Endodermal cell (in vitro differentiated cells): ENCODE measurements at regions not wholly inside any gene's neighbourhood (a gene's known extent, or its start where the extent isn't known, plus 50 kb on each side); places are given as distances from the start of the nearest gene placed in this dataset.

Experiments used
- DNase-seq: peaks from one replicate; pipeline ENCODE4 v3.0.0-alpha.2; 2017
- H3K27ac ChIP-seq: 2 replicates; pipeline ENCODE4 v1.5.1; 2013; ENCODE audit warnings: mild to moderate bottlenecking, low read depth, low read length, moderate library complexity
- H3K27me3 ChIP-seq: 2 replicates; pipeline ENCODE4 v1.6.1; 2013; ENCODE audit warnings: mild to moderate bottlenecking, low read length, moderate library complexity; ENCODE audit not compliant: insufficient read depth, control insufficient read depth, poor library complexity, severe bottlenecking
- H3K36me3 ChIP-seq: 2 replicates; pipeline ENCODE4 v1.7.0; 2013; ENCODE audit warnings: mild to moderate bottlenecking, low read length, moderate library complexity; ENCODE audit not compliant: control insufficient read depth, insufficient read depth
- H3K4me1 ChIP-seq: one replicate; pipeline ENCODE4 v1.7.0; 2013; ENCODE audit warnings: low read length; ENCODE audit not compliant: control insufficient read depth, insufficient read depth
- H3K4me3 ChIP-seq: 2 replicates; pipeline ENCODE4 v1.5.1; 2013; ENCODE audit warnings: mild to moderate bottlenecking, low read length, moderate library complexity
- H3K9ac ChIP-seq: 2 replicates; pipeline ENCODE4 v1.6.1; 2013; ENCODE audit warnings: mild to moderate bottlenecking, low read length, moderate library complexity; ENCODE audit not compliant: poor library complexity, severe bottlenecking; ENCODE audit errors: extremely low read depth
- H3K9me3 ChIP-seq: 2 replicates; pipeline ENCODE4 v1.6.1; 2013; ENCODE audit warnings: mild to moderate bottlenecking, low read length, moderate library complexity; ENCODE audit not compliant: control insufficient read depth
- H3K27ac Mint-ChIP-seq: 2 replicates; pipeline ENCODE4 v1.8.0; 2020; ENCODE audit warnings: mixed read lengths
- H3K27me3 Mint-ChIP-seq: 2 replicates; pipeline ENCODE4 v1.8.0; 2021; ENCODE audit warnings: mild to moderate bottlenecking, mixed read lengths; ENCODE audit not compliant: insufficient read depth
- H3K36me3 Mint-ChIP-seq: 2 replicates; pipeline ENCODE4 v1.8.0; 2020; ENCODE audit warnings: low read depth, mixed read lengths
- H3K4me1 Mint-ChIP-seq: 2 replicates; pipeline ENCODE4 v1.8.0; 2020; ENCODE audit warnings: mixed read lengths
- H3K4me3 Mint-ChIP-seq: 2 replicates; pipeline ENCODE4 v1.8.0; 2020; ENCODE audit warnings: mild to moderate bottlenecking, moderate library complexity, mixed read lengths
- H3K9me3 Mint-ChIP-seq: 2 replicates; pipeline ENCODE4 v1.8.0; 2020; ENCODE audit warnings: mild to moderate bottlenecking, mixed read lengths
- WGBS, 2 experiments: methylation state at CpG; one replicate each; pipeline versions ENCODE4 v1.1.5 to v1.1.7; 2013; ENCODE audit warnings: missing lambda C conversion rate in 2 of 2, mixed read lengths in 1 of 2; ENCODE audit not compliant: insufficient coverage in 1 of 2, insufficient read length in 1 of 2; 5-methylcytosine and 5-hydroxymethylcytosine counted together
- TF ChIP-seq, protein P1 (sequence below): fragments of 200-600 bp; sonication (generic); conservative IDR thresholded peaks from 2 replicates; pipeline ENCODE4 v1.5.0; 2021; ENCODE audit warnings: antibody characterized with exemption, mild to moderate bottlenecking

DNA sequence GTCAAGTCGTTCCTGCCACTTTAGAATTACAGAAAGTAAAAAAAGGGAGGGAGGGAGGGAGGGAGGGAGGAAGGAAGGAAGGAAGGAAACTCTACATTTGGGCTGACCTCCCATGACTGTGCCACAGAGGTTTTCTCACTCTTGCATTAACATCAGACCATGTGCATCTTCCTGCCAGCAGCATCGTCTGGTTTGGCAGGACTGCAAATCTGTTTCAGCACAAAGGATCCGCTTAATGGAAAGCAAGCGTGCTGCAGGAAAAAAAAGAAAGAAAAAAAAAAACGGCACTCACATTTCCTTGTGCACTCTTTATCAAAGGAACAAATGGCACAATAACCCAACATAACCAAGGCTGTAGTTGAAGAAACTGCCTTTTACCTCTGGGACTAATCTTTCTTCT is 148.8 kb upstream of the HES1 start:
- Mint-ChIP-seq H3K9me3 (peaks cover 7% of the 10 kb centered on the region), H3K4me1 (peaks cover 27% of the 10 kb centered on the region), H3K36me3 (no peaks in the 10 kb centered on the region), H3K4me3 (no peak overlapping the region), H3K27me3 (peaks cover 9% of the 10 kb centered on the region), H3K27ac (no peak overlapping the region)
- no peak overlapping the region for H3K27ac ChIP-seq
- H3K4me1 ChIP-seq: no peaks in the 10 kb centered on the region
- TF ChIP-seq, protein P1, sequence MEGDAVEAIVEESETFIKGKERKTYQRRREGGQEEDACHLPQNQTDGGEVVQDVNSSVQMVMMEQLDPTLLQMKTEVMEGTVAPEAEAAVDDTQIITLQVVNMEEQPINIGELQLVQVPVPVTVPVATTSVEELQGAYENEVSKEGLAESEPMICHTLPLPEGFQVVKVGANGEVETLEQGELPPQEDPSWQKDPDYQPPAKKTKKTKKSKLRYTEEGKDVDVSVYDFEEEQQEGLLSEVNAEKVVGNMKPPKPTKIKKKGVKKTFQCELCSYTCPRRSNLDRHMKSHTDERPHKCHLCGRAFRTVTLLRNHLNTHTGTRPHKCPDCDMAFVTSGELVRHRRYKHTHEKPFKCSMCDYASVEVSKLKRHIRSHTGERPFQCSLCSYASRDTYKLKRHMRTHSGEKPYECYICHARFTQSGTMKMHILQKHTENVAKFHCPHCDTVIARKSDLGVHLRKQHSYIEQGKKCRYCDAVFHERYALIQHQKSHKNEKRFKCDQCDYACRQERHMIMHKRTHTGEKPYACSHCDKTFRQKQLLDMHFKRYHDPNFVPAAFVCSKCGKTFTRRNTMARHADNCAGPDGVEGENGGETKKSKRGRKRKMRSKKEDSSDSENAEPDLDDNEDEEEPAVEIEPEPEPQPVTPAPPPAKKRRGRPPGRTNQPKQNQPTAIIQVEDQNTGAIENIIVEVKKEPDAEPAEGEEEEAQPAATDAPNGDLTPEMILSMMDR: no peak
- H3K9ac ChIP-seq: no peak overlapping the region
- no peaks in the 10 kb centered on the region for H3K27me3 ChIP-seq
- peaks cover 6% of the 10 kb centered on the region for H3K9me3 ChIP-seq
- H3K36me3 ChIP-seq: no peaks in the 10 kb centered on the region
- no peak for DNase-seq
- WGBS, 2 experiments: 79 to 89% methylated on average over 4 of the region's 5 CpGs
- H3K4me3 ChIP-seq: no peak overlapping the region

DNA sequence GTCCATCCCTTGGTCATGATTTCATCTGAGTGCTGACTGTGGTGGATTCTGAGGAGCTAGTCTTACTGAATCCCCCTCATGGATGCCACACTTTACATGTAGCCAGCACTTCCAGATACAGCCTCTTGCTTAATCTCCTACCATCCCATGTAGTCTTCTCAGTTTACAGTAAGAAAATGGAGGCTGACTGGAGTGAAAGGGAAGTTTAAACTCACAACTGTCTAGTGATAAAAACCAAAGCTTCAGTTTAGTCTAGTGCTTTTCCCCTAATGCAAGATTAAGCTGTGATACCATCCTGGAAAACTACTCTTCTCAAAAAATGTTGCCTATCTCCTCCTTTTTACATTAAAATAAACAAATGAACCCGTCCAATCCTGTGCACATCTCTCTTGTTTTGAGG is 146.8 kb upstream of the HES1 start:
- Mint-ChIP-seq H3K9me3 (peaks cover 7% of the 10 kb centered on the region), H3K27me3 (peaks cover 16% of the 10 kb centered on the region), H3K4me1 (peaks cover 23% of the 10 kb centered on the region), H3K36me3 (no peaks in the 10 kb centered on the region), H3K4me3 (no peak overlapping the region), H3K27ac (no peak overlapping the region)
- no peak overlapping the region for H3K9ac ChIP-seq
- H3K36me3 ChIP-seq: no peaks in the 10 kb centered on the region
- H3K4me1 ChIP-seq: no peaks in the 10 kb centered on the region
- H3K27ac ChIP-seq: no peak overlapping the region
- TF ChIP-seq, protein P1: no peak
- no peak overlapping the region for H3K4me3 ChIP-seq
- H3K9me3 ChIP-seq: peaks cover 6% of the 10 kb centered on the region
- H3K27me3 ChIP-seq: peaks cover 5% of the 10 kb centered on the region
- no peak for DNase-seq
- WGBS, 2 experiments: 81% methylated on average over 1 of the region's 1 CpG; no CpG with 5 or more reads in 1 of the 2 experiments

DNA sequence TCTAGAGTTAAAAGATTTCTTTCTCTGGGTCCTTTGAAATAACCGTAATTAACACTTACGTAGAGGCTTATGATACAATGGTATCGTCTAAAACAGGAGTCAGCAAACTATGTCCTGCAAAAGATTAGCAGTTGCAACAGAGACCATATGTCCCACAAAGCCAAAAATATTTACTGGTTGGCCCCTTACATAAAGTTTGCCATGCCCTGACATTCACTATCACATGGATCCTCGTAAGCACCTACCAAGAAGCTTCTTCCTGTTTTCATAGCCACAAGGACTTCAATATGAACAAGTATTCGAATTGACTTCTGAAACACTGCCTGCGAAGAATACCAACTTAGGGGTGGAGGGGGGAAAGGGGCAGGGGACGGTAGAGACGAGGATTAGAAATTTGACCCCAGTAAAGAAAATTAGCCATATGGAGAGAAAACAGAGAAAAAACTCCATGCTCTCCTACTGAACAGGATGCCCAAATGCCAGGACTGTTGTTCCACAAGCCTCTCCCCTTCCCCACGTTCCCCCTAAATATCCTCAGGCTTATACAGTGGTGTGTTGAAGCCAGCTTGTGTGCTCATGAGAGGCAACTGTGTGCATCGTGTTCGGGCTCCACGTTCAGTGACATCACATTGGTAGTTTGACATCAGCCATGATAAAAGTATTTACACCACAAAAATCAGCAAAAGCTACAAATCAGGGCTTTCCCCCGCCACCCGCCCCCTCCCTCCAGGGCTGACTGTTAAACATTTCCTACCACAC is 144.1 kb upstream of the HES1 start:
- Histone ChIP-seq H3K9me3 (peaks cover 6% of the 10 kb centered on the region), H3K4me3 (no peak overlapping the region), H3K27me3 (peaks cover 5% of the 10 kb centered on the region), H3K9ac (no peak overlapping the region), H3K36me3 (no peaks in the 10 kb centered on the region), H3K27ac (no peak overlapping the region), H3K4me1 (peaks cover 3% of the 10 kb centered on the region)
- Mint-ChIP-seq H3K4me3 (no peak overlapping the region), H3K9me3 (peaks cover 7% of the 10 kb centered on the region), H3K36me3 (no peaks in the 10 kb centered on the region), H3K27ac (no peak overlapping the region), H3K4me1 (peaks cover 37% of the 10 kb centered on the region), H3K27me3 (peaks cover 17% of the 10 kb centered on the region)
- TF ChIP-seq, protein P1: no peak
- WGBS, 2 experiments: 91 to 94% methylated on average over 13 to 14 of the region's 14 CpGs
- DNase-seq: no peak
